ENCODE measurements at regions not wholly inside any gene's neighbourhood (a gene's known extent, or its start where the extent isn't known, plus 50 kb on each side); places are given as distances from the start of the nearest gene placed in this dataset.

DNA sequence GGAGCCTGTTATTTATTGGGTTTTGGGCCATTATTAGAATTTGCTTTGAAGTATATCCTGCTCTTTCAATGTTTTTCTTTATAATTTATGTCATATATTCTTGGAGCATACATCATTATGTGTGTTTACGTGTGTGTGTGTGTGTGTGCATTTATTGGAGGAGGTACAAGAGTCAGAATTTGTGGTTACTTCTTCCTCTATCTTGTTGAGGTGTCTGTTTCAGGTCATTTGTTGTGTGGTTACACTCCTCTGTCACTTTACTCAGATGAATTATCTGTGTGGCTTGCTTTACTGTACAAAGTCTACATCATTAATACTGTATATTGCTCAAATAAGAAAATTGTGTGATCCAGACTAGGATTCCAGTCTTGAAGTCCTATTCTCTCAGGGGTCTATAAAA is 1957.4 kb upstream of the TENM3 start:
- Histone ChIP-seq H3K36me3 (ENCODE audit: insufficient read depth, low read length) (no peaks in the 10 kb centered on the region), H3K4me3 (ENCODE audit: insufficient read depth, low read depth, low read length) (no peak overlapping the region), H4K20me1 (ENCODE audit: insufficient read depth, low read length) (no peaks in the 10 kb centered on the region), H3K27ac (ENCODE audit: low read depth, low read length) (no peak overlapping the region), H3K4me2 (ENCODE audit: low read length) (no peak overlapping the region), H3K9me3 (ENCODE audit: insufficient read depth, low read depth, low read length) (no peaks in the 10 kb centered on the region), H3K27me3 (ENCODE audit: insufficient read depth, low read length) (no peaks in the 10 kb centered on the region), H3K4me1 (ENCODE audit: insufficient read depth, low read length) (no peaks in the 10 kb centered on the region), H3K79me2 (ENCODE audit: insufficient read depth, low read length) (no peaks in the 10 kb centered on the region), H3K9ac (ENCODE audit: low read length) (no peak overlapping the region), H2AFZ (ENCODE audit: low read depth, low read length) (no peak overlapping the region)
- no peak for DNase-seq (ENCODE audit: low read depth)
- Mint-ChIP-seq H3K36me3 (ENCODE audit: low read depth, unreplicated experiment) (no peaks in the 10 kb centered on the region), H3K27me3 (ENCODE audit: low read depth, unreplicated experiment) (no peaks in the 10 kb centered on the region), H3K27ac (ENCODE audit: unreplicated experiment) (no peak overlapping the region), H3K4me1 (ENCODE audit: low read depth, unreplicated experiment) (no peaks in the 10 kb centered on the region), H3K4me3 (ENCODE audit: unreplicated experiment) (no peak overlapping the region), H3K9me3 (ENCODE audit: unreplicated experiment) (no peaks in the 10 kb centered on the region)
- TF ChIP-seq EZH2 (IDR thresholded peaks at IDR 0.05; ENCODE audit: insufficient read depth, low read length) = no peak
- TF ChIP-seq, protein P1, sequence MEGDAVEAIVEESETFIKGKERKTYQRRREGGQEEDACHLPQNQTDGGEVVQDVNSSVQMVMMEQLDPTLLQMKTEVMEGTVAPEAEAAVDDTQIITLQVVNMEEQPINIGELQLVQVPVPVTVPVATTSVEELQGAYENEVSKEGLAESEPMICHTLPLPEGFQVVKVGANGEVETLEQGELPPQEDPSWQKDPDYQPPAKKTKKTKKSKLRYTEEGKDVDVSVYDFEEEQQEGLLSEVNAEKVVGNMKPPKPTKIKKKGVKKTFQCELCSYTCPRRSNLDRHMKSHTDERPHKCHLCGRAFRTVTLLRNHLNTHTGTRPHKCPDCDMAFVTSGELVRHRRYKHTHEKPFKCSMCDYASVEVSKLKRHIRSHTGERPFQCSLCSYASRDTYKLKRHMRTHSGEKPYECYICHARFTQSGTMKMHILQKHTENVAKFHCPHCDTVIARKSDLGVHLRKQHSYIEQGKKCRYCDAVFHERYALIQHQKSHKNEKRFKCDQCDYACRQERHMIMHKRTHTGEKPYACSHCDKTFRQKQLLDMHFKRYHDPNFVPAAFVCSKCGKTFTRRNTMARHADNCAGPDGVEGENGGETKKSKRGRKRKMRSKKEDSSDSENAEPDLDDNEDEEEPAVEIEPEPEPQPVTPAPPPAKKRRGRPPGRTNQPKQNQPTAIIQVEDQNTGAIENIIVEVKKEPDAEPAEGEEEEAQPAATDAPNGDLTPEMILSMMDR (IDR thresholded peaks at IDR 0.05; ENCODE audit: insufficient read depth, low read depth, low read length) = no peak
- no peak for FAIRE-seq

DNA sequence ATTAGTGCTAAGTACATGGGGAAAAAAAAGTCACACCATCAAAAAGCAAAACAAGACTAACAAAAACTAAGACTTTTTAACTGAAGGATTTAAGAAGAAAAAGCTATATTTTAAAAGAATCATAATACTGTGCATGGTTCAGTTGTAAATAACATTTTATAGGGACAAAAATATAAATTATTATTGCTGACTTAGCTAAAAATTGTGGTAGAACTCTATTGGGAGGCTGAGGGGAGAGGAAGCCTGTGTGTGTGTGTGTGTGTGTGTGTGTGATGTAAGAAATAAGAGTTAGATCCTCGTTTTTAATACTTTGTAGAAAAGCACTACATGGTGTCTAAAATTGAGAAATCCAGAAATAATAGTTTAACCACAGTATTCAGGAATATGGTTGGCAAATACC is 1950.9 kb upstream of the TENM3 start:
- TF ChIP-seq EZH2 (IDR thresholded peaks at IDR 0.05; ENCODE audit: insufficient read depth, low read length) = no peak
- TF ChIP-seq, protein P1 (IDR thresholded peaks at IDR 0.05; ENCODE audit: insufficient read depth, low read depth, low read length) = no peak
- no peak for FAIRE-seq
- Histone ChIP-seq H4K20me1 (ENCODE audit: insufficient read depth, low read length) (no peaks in the 10 kb centered on the region), H3K4me1 (ENCODE audit: insufficient read depth, low read length) (no peaks in the 10 kb centered on the region), H3K79me2 (ENCODE audit: insufficient read depth, low read length) (no peaks in the 10 kb centered on the region), H3K9ac (ENCODE audit: low read length) (no peak overlapping the region), H3K9me3 (ENCODE audit: insufficient read depth, low read depth, low read length) (no peaks in the 10 kb centered on the region), H3K27me3 (ENCODE audit: insufficient read depth, low read length) (no peaks in the 10 kb centered on the region), H3K4me2 (ENCODE audit: low read length) (no peak overlapping the region), H2AFZ (ENCODE audit: low read depth, low read length) (no peak overlapping the region), H3K4me3 (ENCODE audit: insufficient read depth, low read depth, low read length) (no peak overlapping the region), H3K36me3 (ENCODE audit: insufficient read depth, low read length) (no peaks in the 10 kb centered on the region), H3K27ac (ENCODE audit: low read depth, low read length) (no peak overlapping the region)
- Mint-ChIP-seq H3K27ac (ENCODE audit: unreplicated experiment) (no peak overlapping the region), H3K9me3 (ENCODE audit: unreplicated experiment) (no peaks in the 10 kb centered on the region), H3K36me3 (ENCODE audit: low read depth, unreplicated experiment) (no peaks in the 10 kb centered on the region), H3K4me3 (ENCODE audit: unreplicated experiment) (no peak overlapping the region), H3K4me1 (ENCODE audit: low read depth, unreplicated experiment) (peaks cover 3% of the 10 kb centered on the region), H3K27me3 (ENCODE audit: low read depth, unreplicated experiment) (no peaks in the 10 kb centered on the region)
- DNase-seq (ENCODE audit: low read depth) = no peak

DNA sequence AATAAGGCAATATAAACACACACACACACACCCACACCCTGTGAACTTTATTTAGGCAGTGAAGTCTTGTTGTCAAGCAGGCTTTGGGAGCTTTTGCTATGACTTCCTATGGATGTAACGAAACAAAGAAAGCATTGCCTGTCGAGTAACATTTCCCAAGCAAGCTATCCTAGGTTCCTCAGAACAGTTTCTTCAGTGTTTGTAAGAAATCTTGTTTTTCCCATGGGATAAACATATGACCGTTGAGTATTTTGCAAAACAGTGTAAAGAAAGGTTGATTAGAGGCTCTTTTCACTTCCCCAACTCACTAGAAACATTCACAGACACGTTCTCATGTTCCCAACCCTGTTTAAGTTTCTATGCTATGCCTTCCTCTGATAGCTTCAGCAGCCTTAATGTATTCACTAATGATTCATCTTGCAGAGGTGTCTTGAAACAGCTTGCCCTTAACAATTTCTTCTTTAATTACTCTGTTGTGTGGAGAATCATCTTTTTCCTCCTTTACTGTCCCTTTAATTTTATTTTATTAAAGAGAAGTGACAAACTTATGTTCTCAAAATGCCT is 1947.1 kb upstream of the TENM3 start:
- Histone ChIP-seq H3K27ac (ENCODE audit: low read depth, low read length) (no peak overlapping the region), H3K4me2 (ENCODE audit: low read length) (no peak overlapping the region), H3K9ac (ENCODE audit: low read length) (no peak overlapping the region), H3K4me1 (ENCODE audit: insufficient read depth, low read length) (no peaks in the 10 kb centered on the region), H2AFZ (ENCODE audit: low read depth, low read length) (no peak overlapping the region), H3K79me2 (ENCODE audit: insufficient read depth, low read length) (no peaks in the 10 kb centered on the region), H3K36me3 (ENCODE audit: insufficient read depth, low read length) (no peaks in the 10 kb centered on the region), H3K27me3 (ENCODE audit: insufficient read depth, low read length) (no peaks in the 10 kb centered on the region), H4K20me1 (ENCODE audit: insufficient read depth, low read length) (no peaks in the 10 kb centered on the region), H3K4me3 (ENCODE audit: insufficient read depth, low read depth, low read length) (no peak overlapping the region), H3K9me3 (ENCODE audit: insufficient read depth, low read depth, low read length) (no peaks in the 10 kb centered on the region)
- FAIRE-seq = no peak
- Mint-ChIP-seq H3K4me1 (ENCODE audit: low read depth, unreplicated experiment) (peaks cover 3% of the 10 kb centered on the region), H3K9me3 (ENCODE audit: unreplicated experiment) (no peaks in the 10 kb centered on the region), H3K27ac (ENCODE audit: unreplicated experiment) (no peak overlapping the region), H3K36me3 (ENCODE audit: low read depth, unreplicated experiment) (no peaks in the 10 kb centered on the region), H3K4me3 (ENCODE audit: unreplicated experiment) (no peak overlapping the region), H3K27me3 (ENCODE audit: low read depth, unreplicated experiment) (no peaks in the 10 kb centered on the region)
- TF ChIP-seq EZH2 (IDR thresholded peaks at IDR 0.05; ENCODE audit: insufficient read depth, low read length) = no peak
- TF ChIP-seq, protein P1 (IDR thresholded peaks at IDR 0.05; ENCODE audit: insufficient read depth, low read depth, low read length) = no peak
- DNase-seq (ENCODE audit: low read depth) = no peak
